HG03095 (cell line): ENCODE measurements at regions not wholly inside any gene's neighbourhood (a gene's known extent, or its start where the extent isn't known, plus 50 kb on each side); places are given as distances from the start of the nearest gene placed in this dataset.
"Not testable (repeated sequence)": the region's sequence is repeated elsewhere in the genome, so short reads cannot be mapped to it uniquely, and the experiment has no call there.

Experiments used
- ATAC-seq: cut with Tn5 transposase; IDR thresholded peaks from one replicate; pipeline ENCODE4 v1.9.1; 2021; ENCODE audit warnings: moderate library complexity; ENCODE audit not compliant: unreplicated experiment

DNA sequence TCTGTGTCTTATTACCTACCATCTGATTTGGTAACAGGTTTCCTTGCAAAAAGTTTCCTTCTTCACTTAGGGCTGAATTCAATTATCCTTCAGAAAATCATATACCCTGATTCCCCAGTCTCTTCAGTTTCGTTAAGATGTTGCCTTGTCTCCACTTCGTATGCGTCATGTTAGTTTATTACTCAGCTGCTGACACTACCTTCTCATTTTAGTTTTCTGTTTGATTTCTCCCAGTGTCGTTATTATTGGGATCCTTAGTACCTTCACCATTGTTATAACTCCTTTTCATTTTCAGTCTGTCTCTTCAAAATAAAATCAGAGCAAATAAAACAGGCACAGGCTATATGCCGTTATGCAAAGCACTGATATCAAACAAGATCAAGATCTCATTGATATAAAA is 87.5 kb upstream of the RBPJ start:
- ATAC-seq: no peak

DNA sequence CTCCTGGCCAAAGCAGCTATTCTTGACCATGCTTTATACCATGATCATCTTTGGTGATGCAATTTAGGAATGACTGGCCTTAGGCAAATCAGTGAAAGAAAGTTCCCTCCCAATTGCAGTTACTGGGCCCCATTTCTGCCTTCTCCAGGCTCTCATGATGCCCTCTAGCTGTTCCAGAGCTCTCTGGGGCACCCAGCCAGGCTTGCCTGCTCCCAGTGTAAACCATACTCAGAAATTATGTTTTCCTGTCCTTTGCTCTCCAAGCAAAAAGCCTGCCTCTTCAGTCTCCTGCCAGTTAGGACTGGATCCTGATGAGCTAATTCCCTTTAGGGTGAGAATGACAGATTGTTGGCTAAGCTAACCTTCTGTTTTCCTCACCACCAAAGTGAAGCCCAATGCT is 85.3 kb upstream of the RBPJ start:
- no peak for ATAC-seq

DNA sequence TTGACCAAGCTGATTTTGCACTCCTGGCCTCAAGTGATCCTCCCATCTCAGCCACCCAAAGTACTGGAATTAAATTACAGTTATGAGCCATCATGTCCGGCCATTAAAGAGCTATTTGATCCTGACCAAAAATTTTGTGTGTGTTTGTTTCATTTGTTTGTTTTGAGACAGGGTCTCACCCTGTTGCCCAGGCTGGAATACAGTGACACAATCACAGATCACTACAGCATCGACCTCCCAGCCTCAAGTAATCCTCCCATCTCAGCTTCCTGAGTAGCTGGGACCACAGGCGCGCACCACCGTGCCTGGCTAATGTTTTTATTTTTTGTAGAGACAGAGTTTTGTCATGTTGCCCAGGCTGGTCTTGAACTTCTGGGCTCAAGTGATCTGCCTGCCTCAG is 82.9 kb upstream of the RBPJ start:
- no peak for ATAC-seq

DNA sequence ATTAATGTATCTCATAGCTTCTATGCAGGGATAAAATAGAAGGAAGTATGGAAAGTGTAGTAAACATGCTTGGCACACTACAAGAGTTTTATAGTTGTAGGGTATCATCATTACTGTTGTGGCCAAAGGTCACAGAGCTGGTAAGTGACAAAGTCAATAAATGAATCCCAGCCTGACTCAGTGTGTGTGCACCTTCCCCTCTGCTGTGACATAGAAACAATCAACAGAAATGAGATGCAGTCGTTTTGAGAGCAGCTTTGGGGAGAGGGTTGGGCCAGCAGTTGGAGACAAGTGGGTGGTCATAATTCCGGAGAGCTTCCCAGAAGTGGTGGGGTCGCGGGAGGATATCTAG is 82.4 kb upstream of the RBPJ start:
- ATAC-seq: no peak

DNA sequence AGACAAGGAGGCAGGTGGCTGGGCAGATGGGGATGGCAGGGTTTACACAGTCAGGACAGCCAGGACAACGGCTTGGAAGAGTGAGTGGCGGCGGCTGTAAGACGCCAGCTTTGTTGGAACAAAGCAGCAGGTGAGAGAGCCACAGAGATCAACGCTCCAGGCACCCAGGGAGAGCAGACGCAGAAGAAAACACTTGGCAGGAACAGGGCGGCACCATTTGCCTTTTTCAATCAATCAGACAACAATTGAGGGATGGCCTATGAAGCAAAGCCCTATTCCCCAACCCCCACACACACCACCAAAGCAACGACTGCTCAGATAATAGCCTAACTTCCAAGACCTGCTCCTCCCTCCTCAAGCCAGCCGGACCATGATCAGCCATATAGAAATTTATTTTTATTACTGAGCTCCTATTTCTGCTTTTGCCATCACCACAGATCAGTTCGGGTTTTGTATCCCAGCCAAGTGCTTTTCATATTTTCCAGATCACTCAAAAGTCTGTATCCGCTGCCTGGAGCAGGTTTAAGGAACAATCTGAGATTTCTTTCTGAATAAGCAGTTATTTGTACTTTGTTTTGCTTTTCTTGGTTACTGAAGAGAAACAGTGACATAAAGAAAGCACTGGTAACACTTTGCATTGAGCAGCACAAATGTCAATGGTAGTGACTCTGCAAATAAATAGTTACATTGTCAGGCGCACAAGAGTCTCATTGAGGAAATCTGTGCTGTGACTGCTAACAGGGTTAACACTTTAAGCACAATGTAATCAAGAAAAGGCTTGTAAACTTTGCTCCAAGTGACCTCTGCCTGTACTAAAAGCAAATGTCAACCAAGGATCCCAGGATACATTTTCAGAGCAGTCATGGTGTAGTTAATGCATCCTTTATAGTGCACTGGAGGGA is 81.8 kb upstream of the RBPJ start:
- ATAC-seq: no peak

DNA sequence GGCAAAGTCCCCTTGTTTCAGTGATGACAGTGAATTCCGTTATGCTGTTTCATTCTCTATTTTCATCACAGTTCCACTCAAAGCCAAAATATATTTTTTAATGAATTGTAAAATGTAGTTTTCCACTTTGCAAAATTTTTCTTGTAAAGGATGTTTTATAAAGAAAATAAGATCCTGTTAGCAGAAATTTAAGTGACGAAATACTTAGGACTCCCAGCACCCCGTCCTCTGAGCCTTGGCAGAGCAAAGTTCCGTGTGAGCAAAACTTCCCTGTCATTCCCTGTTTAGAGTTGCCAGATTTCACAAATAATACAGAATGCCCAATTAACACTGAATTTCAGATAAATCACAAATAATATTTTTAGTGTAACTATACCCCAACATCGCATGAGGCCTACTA is 81.0 kb upstream of the RBPJ start:
- ATAC-seq: no peak

DNA sequence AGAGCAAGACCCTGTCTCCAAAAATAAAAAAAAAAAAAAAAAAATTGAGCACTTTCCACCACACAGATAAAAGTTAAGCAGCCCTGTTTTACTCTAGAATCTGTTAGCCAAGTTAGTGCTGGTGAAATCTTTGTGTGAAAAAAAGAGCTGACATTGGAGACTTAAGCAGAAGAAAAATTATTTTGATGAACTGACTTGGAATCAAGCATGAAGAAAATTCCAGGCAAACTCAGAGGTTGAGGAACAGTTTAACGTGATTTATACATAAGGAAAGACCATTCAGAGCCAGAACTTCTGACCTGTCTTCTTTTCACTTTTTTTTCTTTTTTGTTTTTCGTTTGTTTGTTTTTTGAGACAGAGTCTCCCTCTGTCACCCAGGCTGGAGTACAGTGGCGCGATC is 79.6 kb upstream of the RBPJ start:
- no peak for ATAC-seq

DNA sequence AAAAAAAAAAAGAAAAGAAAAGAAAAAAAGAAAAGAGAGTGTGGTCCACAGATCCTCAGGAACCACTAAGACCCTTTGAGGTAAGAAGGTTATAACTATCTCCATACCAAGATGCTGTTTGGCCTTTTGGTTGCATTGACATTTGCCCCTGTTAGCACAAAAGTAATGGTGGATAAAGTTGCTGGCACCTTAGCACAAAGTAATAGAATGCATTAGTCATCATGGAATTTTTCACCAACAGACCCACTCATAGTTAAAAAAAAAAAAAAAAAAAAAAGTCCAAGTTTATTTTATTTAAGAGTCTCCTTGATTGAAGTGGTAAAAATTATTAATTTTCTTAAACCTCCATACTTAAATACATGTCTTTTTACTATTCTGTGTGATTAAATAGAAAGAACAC is 78.4 kb upstream of the RBPJ start:
- ATAC-seq: no peak

DNA sequence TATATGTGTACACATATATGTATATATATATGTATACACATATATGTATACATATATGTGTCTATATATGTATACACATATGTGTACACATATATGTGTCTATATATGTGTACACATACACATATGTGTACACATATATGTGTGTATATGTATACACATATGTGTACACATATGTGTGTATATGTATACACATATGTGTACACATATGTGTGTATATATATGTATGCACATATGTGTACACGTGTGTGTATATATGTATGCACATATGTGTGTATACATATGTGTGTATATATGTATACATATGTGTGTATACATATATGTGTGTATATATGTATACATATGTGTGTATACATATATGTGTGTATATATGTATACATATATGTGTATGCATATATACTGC is 76.7 kb upstream of the RBPJ start:
- ATAC-seq: not testable (repeated sequence)

DNA sequence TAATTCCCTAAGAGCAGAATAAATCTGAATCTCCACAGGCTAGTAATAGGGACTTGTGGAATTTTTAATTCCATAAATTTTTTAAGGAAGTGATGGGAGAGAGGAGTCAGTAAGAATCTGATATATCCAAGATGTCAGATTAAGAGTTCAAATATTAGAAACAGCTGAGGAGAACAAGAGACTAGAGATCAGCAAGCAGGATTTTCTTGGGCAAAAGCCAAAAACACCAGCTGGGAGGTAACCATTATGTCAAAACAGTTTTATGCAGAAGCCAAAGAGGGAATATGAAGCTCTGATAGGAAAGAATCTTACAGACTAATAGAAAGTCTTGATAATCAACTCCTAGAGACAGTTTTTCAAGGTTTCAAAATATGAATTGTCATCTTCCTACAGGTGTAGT is 72.2 kb upstream of the RBPJ start:
- no peak for ATAC-seq

DNA sequence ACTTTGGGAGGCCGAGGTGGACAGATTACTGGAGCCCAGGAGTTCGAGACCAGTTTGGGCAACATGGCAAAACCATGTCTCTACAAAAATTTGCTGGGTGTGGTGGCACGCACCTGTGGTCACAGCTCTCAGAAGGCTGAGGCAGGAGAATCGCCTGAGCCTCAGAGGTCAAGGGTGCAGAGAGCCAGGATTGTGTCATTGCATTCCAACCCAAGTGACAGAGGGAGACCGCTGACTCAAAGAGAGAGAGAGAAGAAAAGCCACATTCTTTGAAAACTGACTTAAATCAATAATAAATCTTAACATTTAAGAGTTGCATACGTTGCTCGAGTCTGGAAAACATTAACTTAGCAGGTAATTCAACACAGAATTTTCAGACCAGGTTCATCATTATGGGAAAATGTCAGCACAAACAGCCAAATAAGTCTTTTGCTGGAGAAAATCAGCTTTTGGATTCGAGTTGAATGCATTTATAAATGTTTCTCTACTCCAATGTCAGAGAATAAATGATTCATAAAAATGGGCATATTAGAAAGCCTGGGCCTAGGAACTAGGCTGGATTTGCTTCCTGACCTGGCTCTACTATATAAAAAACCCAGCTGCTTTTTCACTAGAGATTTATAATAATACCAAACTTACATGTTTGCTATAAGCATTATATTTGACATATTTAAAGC is 68.3 kb upstream of the RBPJ start:
- no peak for ATAC-seq

DNA sequence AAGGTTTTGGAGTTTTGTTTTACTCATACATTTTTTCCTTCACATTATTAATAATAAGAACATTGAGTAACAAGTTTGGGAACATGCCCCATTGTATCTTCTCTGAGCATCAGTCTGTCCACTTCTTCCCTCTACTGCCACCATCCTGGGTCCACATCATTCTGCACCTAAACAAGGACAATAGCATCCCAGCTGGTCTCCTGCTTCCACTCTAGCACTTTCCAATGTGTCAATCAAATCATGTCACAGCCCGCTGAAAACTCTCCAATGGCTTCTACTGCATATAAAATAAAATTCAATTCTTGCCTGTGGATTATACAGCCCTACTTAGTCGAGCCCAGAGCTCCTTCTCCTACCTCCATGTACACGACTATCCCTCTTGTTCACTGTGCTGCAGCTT is 66.8 kb upstream of the RBPJ start:
- no peak for ATAC-seq

DNA sequence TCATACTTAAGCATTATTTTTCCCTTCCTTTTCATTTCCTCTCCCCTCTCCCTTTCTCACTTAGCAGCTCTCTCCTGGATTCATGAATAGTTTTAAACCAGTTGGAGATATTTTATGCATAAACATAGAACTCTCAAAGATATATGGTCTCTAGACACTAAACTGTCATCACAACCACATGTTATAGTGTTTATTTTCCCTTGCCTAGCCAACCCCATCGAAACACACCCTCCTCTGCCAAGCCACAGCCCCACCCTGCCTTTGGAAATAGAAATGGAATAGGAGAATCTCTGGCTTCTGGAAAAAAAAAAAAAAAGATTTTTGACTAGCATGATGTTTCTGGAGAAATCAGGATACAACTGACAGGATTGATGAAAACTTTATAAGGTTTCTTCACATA is 64.8 kb upstream of the RBPJ start:
- no peak for ATAC-seq

DNA sequence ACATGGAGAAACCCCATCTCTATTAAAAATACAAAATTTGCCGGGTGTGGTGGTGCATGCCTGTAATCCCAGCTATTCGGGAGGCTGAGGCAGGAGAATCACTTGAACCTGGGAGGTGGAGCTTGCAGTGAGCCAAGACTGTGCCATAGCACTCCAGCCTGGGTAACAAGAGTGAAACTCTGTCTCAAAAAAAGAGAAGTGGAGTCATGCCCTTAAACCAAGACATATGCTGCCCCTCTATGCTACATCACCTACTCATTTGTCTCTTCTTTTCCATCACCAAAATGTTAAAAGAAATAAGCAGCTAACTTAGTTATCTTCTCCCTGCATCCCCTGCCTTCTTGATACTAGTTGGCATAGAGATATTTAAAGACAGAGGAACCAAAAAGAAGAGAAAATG is 63.4 kb upstream of the RBPJ start:
- not testable (repeated sequence) for ATAC-seq

DNA sequence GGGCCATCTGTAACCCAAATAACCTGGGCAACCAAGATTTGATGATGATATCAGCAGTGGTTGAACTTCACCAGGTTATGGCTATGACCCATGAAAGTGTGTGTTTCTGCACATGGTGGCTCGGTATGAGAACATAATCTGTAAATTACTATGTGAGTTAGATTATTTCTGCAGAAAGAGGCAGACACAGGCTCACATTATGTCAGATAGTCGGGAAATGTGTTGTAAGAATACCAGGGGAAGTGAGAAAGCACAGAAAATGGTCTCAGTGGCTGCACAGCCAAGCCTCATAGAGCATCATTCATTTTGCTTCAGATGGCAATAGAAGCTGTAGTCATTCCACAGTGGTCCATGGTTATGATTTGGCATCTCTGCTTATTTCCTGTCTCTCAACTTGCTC is 63.0 kb upstream of the RBPJ start:
- ATAC-seq: no peak

DNA sequence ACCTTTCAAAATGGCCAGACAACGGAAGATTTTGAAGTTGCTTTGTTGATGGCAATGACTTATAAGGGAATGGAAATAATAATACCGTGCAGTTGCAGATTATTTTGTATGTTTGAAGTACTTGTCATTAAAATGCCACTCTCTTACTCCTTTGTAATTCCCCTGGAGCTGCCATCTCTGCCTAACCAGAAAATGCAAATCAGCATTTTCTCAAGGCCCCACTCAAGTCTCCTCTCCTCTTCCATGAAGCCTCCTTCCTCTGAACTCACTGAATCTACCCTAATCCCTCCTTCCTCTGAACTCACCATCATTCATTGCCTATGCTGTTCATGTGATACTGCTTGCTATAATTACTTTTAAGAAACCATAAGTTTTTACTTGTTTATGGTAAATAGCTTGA is 60.2 kb upstream of the RBPJ start:
- ATAC-seq: no peak

DNA sequence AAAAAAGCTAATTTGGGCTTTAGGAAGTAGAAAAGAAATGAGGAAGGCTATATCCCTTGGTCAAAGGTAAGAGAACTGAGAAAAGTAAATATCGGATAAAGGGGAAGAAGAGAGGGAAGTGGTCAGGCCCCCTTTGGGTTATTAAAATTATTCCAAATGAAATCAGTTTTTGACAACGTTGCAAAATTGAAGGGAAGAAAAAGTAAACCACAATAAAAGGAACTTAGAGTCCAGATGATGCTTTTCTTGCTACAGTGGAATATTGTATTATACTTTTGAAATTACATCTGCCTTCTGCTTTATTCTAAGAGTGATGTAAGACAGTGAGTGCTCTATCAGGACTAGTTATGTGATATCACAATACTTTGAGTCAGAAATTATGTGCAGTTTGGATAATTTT is 59.4 kb upstream of the RBPJ start:
- ATAC-seq: no peak

DNA sequence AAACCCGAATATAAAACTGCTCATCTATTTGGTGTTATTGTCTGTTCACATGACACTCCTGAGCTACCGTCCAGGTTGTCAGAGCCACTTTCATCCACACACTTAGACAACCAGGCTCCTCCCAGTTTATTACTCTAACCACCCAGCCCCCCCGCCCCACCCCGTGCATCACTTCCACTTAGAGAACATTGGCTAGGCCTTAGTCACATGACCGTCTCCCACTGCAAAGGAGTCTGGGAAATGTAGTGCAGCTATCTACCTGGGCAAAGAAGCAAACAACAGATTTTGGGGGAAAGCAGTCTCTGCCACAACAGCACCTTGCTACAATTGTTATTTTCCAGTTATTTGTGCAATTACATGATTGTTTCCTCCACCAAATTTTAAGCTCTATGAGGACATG is 57.6 kb upstream of the RBPJ start:
- ATAC-seq: no peak

DNA sequence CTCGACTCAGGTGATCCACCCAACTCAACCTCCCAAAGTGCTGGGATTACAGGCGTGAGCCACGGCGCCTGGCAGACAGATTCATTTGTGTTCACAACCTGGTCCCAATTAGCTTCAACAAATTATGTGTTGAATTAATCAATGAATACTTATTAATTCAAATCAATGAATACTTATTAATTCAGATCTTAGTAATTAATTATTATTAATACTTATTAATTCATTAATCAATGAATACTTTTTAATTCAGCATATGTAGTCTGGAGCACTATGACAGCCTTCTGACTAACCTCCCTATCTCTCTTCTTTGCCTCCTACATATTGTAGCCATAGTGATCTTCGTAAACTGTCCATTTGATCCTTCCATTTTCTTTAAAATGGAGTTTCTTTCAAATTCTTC is 56.7 kb upstream of the RBPJ start:
- ATAC-seq: no peak

DNA sequence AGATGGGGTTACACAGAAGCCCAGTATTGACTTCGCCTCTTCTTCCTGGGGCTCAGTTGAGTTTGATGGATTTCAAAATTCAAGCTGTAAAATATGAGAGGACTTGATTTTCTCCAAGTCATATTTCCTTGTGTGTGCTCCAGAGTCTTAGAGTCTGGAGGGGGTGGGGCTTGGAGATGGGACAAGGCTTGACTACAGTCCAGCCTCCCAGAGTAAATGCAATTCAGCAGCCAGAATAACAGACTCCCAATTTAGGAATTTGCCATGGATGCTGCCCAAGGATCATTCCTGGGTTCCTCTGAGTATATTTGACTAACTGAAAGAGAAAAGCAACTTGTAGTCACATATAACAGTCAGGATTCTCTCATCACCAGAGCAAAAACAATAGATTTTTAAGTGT is 53.7 kb upstream of the RBPJ start:
- ATAC-seq: no peak

DNA sequence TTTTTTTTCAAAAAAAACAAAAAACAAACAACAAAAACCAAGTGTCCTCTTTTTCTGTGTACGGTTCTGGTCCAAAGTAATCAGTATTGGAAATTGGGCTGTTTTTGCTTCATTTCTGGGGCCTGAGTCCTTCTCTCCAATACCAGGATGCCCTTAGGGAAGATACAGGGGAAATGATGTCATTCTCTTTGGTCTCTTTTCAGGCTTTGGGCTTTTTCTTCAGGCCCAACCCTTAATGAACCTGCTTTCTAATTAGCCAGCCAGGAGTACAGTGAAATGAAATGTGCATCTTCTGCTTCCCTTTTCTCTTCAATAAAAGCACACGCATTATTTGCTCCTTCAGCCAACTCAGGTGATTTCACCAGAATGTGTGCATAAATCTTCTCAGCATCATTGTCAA is 52.6 kb upstream of the RBPJ start:
- ATAC-seq: no peak

DNA sequence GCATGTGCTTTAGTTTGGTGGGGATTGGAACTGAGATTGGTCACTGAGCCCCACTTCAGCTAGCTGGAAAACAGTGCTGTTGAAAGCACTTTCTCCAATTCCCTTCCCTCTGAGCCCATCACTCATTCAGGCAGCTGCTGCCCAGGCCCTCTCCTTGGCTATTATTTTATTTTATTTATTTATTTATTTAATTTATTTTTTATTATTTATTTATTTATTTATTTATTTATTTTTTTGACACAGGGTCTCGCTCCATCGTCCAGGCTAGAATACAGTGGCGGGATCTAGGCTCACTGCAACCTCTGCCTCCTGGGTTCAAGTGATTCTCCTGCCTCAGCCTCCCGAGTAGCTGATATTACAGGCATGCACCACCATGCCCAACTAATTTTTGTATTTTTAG is 51.8 kb upstream of the RBPJ start:
- no peak for ATAC-seq
